ENCODE measurements at regions not wholly inside any gene's neighbourhood (a gene's known extent, or its start where the extent isn't known, plus 50 kb on each side); places are given as distances from the start of the nearest gene placed in this dataset.

DNA sequence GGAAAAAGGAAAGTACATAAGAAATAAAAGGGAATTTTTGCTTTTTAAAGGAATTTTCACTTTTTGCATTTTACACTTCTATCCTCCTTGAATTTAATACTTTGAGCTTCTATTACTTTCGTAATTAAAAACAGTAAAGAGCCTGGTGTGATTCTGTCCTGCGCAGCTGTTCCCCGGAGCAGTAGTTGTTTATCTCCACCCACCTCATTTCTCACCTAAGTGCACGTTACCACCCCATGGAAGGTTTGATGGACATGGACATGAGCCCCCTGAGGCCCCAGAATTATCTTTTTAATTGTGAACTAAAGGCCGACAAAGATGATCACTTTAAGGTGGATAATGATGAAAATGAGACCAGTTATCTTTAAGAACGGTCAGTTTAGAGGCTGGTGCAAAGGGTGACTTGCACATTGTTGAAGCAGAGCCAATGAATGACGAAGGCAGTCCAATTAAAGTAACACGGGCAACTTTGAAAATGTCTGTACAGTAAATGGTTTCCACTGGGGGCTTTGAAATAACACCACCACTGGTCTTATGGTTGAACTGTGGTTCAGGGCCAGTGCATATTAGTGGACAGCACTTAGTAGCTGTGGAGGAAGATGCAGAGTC is 52.1 kb upstream of the TEX13D start:
- H3K36me3 Mint-ChIP-seq (ENCODE audit: low read depth): no peaks in the 10 kb centered on the region
- no peak for DNase-seq
- TF ChIP-seq, protein P1, sequence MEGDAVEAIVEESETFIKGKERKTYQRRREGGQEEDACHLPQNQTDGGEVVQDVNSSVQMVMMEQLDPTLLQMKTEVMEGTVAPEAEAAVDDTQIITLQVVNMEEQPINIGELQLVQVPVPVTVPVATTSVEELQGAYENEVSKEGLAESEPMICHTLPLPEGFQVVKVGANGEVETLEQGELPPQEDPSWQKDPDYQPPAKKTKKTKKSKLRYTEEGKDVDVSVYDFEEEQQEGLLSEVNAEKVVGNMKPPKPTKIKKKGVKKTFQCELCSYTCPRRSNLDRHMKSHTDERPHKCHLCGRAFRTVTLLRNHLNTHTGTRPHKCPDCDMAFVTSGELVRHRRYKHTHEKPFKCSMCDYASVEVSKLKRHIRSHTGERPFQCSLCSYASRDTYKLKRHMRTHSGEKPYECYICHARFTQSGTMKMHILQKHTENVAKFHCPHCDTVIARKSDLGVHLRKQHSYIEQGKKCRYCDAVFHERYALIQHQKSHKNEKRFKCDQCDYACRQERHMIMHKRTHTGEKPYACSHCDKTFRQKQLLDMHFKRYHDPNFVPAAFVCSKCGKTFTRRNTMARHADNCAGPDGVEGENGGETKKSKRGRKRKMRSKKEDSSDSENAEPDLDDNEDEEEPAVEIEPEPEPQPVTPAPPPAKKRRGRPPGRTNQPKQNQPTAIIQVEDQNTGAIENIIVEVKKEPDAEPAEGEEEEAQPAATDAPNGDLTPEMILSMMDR (IDR thresholded peaks at IDR 0.05): no peak
- no peak overlapping the region for H3K4me3 Mint-ChIP-seq
- no peaks in the 10 kb centered on the region for H3K9me3 Mint-ChIP-seq
- H3K4me1 Mint-ChIP-seq: no peaks in the 10 kb centered on the region
- no peak overlapping the region for H3K27ac Mint-ChIP-seq
- no peaks in the 10 kb centered on the region for H3K27me3 Mint-ChIP-seq (ENCODE audit: low read depth, poor library complexity)

DNA sequence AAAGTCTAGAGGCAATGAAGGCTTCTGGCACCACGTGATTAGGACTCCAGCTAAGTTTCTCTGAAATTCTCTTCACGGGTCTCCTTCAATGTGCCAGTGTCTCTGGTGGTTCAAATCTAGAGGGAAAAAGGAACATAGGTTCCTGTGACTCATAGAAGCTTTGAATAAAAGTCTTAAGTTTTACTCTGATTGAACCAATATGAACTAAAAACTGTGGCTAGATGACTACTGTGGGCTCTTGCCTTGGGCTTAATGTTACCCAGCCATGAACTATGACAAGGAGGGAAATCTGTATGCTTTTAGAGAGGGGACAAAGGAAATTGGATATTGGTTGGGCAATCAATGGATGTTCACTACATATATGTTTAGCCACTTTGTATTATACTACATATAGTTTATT is 49.9 kb upstream of the TEX13D start:
- no peak overlapping the region for H3K27ac Mint-ChIP-seq
- no peaks in the 10 kb centered on the region for H3K27me3 Mint-ChIP-seq (ENCODE audit: low read depth, poor library complexity)
- H3K4me1 Mint-ChIP-seq: no peaks in the 10 kb centered on the region
- no peaks in the 10 kb centered on the region for H3K36me3 Mint-ChIP-seq (ENCODE audit: low read depth)
- no peak for DNase-seq
- H3K9me3 Mint-ChIP-seq: no peaks in the 10 kb centered on the region
- TF ChIP-seq, protein P1 (IDR thresholded peaks at IDR 0.05): no peak
- no peak overlapping the region for H3K4me3 Mint-ChIP-seq

Measured in nephron progenitor cell (in vitro differentiated cells).